SH-SY5Y (cell line): ENCODE measurements at regions not wholly inside any gene's neighbourhood (a gene's known extent, or its start where the extent isn't known, plus 50 kb on each side); places are given as distances from the start of the nearest gene placed in this dataset.

ENCODE experiments used
- GATA2 ChIP-seq: IDR thresholded peaks from 2 replicates; pipeline ENCODE4 v1.6.1; 2011; ENCODE audit warnings: mild to moderate bottlenecking, low read depth, low read length
- GATA3 ChIP-seq: IDR thresholded peaks from 2 replicates; pipeline ENCODE4 v1.6.1; 2011; ENCODE audit warnings: low read depth, mild to moderate bottlenecking, low read length, moderate library complexity

- TF ChIP-seq GATA2: no peak
- no peak for TF ChIP-seq GATA3
These were observed 230.1 kb downstream of the CBLN1 start for GRCh38 chr16:49051576-49051975.
